SK-N-SH (cell line): ENCODE measurements at regions not wholly inside any gene's neighbourhood (a gene's known extent, or its start where the extent isn't known, plus 50 kb on each side); places are given as distances from the start of the nearest gene placed in this dataset.

Experiments
- CTCF ChIA-PET: fragments of 300-600, 350-600 bp; formaldehyde crosslinking; extraction: SDS; loops from one replicate; lab custom pipeline; 2021; lab: Yijun Ruan, JAX
- POLR2A ChIA-PET: fragments of 350-600 bp; sonication (Branson Sonifier 250); formaldehyde crosslinking; extraction: SDS; loops from one replicate; lab custom pipeline; 2020; ENCODE audit warnings: antibody characterized with exemption, inconsistent platforms; lab: Yijun Ruan, JAX
- DNase-seq: peaks from one replicate; pipeline ENCODE4 v3.0.0; 2012
- H2AFZ ChIP-seq: fragments of 200-600 bp; sonication (generic); 2 replicates; pipeline ENCODE4 v1.8.1; 2016; ENCODE audit warnings: antibody characterized with exemption, mild to moderate bottlenecking, low read depth
- H3F3A ChIP-seq: fragments of 200-600 bp; sonication (generic); replicated peaks from 2 replicates; pipeline ENCODE3; 2016; ENCODE audit warnings: antibody characterized with exemption, mild to moderate bottlenecking; ENCODE audit not compliant: insufficient read depth
- H3K27ac ChIP-seq, 2 experiments: fragments of 200-500 bp in 1 of 2; fragments of 200-600 bp in 1 of 2; sonication (Bioruptor generic) in 1 of 2; sonication (generic), shearing (Covaris generic) in 1 of 2; 2 replicates each; pipeline versions ENCODE4 v1.5.1 to v1.6.1; 2014 to 2016; ENCODE audit warnings: low read depth in 2 of 2, inconsistent platforms in 1 of 2, low read length in 1 of 2, mild to moderate bottlenecking in 1 of 2, mixed read lengths in 1 of 2
- H3K27me3 ChIP-seq: fragments of 200-600 bp; sonication (generic), shearing (Covaris generic); 2 replicates; pipeline ENCODE4 v1.6.1; 2016; ENCODE audit warnings: mixed run types; ENCODE audit not compliant: insufficient read depth
- H3K36me3 ChIP-seq, 2 experiments: fragments of 200-500 bp in 1 of 2; fragments of 200-600 bp in 1 of 2; sonication (Bioruptor generic) in 1 of 2; sonication (generic) in 1 of 2; replicated peaks in 1 of 2; 2 replicates each; pipeline versions ENCODE3 to v1.5.1; 2014 to 2016; ENCODE audit warnings: low read length in 1 of 2, mild to moderate bottlenecking in 1 of 2; ENCODE audit not compliant: insufficient read depth in 2 of 2, control insufficient read depth in 1 of 2
- H3K4me1 ChIP-seq, 2 experiments: fragments of 200-500 bp in 1 of 2; fragments of 200-600 bp in 1 of 2; sonication (Bioruptor generic) in 1 of 2; sonication (generic), shearing (Covaris generic) in 1 of 2; 2 replicates each; pipeline versions ENCODE4 v1.5.1 to v1.6.1; 2014 to 2016; ENCODE audit warnings: low read depth in 1 of 2, low read length in 1 of 2, mixed run types in 1 of 2; ENCODE audit not compliant: insufficient read depth in 2 of 2, control insufficient read depth in 1 of 2
- H3K4me2 ChIP-seq: fragments of 200-600 bp; sonication (generic), shearing (Covaris generic); 2 replicates; pipeline ENCODE4 v1.6.1; 2017; ENCODE audit warnings: mixed run types
- H3K4me3 ChIP-seq, 2 experiments: fragments of 200-500 bp in 1 of 2; fragments of 200-600 bp in 1 of 2; sonication (Bioruptor generic) in 1 of 2; sonication (generic), shearing (Covaris generic) in 1 of 2; 2 replicates each; pipeline versions ENCODE4 v1.5.1 to v1.8.1; 2014 to 2016; ENCODE audit warnings: low read depth in 2 of 2, inconsistent platforms in 1 of 2, low read length in 1 of 2, mild to moderate bottlenecking in 1 of 2, mixed read lengths in 1 of 2, moderate library complexity in 1 of 2
- H3K79me2 ChIP-seq: fragments of 200-600 bp; sonication (generic); 2 replicates; pipeline ENCODE4 v1.8.1; 2017; ENCODE audit warnings: mild to moderate bottlenecking; ENCODE audit not compliant: insufficient read depth
- H3K9ac ChIP-seq: fragments of 200-600 bp; sonication (generic); 2 replicates; pipeline ENCODE4 v1.6.1; 2017; ENCODE audit warnings: mixed run types
- H3K9me2 ChIP-seq: fragments of 200-600 bp; sonication (generic); 2 replicates; pipeline ENCODE4 v1.6.1; 2017; ENCODE audit warnings: mixed run types
- H3K9me3 ChIP-seq: fragments of 200-600 bp; sonication (generic); 2 replicates; pipeline ENCODE4 v1.6.1; 2017; ENCODE audit warnings: mixed run types, mild to moderate bottlenecking, moderate library complexity
- H4K20me1 ChIP-seq: fragments of 200-600 bp; sonication (generic); 2 replicates; pipeline ENCODE4 v1.6.1; 2017; ENCODE audit warnings: mild to moderate bottlenecking, mixed run types; ENCODE audit not compliant: insufficient read depth
- CHD2 ChIP-seq: fragments of 150-350 bp; IDR thresholded peaks from 2 replicates; pipeline ENCODE4 v1.6.1; 2018; ENCODE audit warnings: low read length; ENCODE audit not compliant: partially characterized antibody
- EP300 ChIP-seq, 2 experiments: IDR thresholded peaks; 2 replicates each; pipeline versions ENCODE4 v1.4.0 to v1.6.1; 2012; ENCODE audit warnings: borderline replicate concordance in 1 of 2, low read depth in 1 of 2, low read length in 1 of 2
- GABPA ChIP-seq: IDR thresholded peaks from 2 replicates; pipeline ENCODE4 v1.4.0; 2012; ENCODE audit warnings: low read depth, mild to moderate bottlenecking
- GATA2 ChIP-seq: sonication (generic); formaldehyde crosslinking; IDR thresholded peaks from 2 replicates; pipeline ENCODE4 v1.5.0; 2020; ENCODE audit warnings: mild to moderate bottlenecking, missing genetic modification reagents
- NRF1 ChIP-seq: IDR thresholded peaks from 2 replicates; pipeline ENCODE4 v1.6.1; 2012; ENCODE audit warnings: low read depth, mild to moderate bottlenecking, low read length
- RAD21 ChIP-seq: IDR thresholded peaks from 2 replicates; pipeline ENCODE4 v1.6.1; 2012; ENCODE audit warnings: mild to moderate bottlenecking, low read length
- RXRA ChIP-seq: IDR thresholded peaks from 2 replicates; pipeline ENCODE4 v1.4.0; 2012; ENCODE audit warnings: low read depth, mild to moderate bottlenecking, borderline replicate concordance
- SMC3 ChIP-seq: IDR thresholded peaks from 2 replicates; pipeline ENCODE4 v1.6.1; 2012; ENCODE audit warnings: low read depth, low read length, improper control_type of control experiment
- TEAD4 ChIP-seq: IDR thresholded peaks from 2 replicates; pipeline ENCODE4 v1.4.0; 2012; ENCODE audit warnings: mild to moderate bottlenecking, borderline replicate concordance; ENCODE audit not compliant: insufficient read depth
- YY1 ChIP-seq: IDR thresholded peaks from 2 replicates; pipeline ENCODE4 v1.4.0; 2012; ENCODE audit warnings: low read depth, mild to moderate bottlenecking
- WGBS: methylation state at CpG from one replicate; pipeline ENCODE4 v1.1.6; 2017; ENCODE audit warnings: low lambda C conversion rate; 5-methylcytosine and 5-hydroxymethylcytosine counted together
- TF ChIP-seq, protein P1 (sequence below): IDR thresholded peaks from 2 replicates; pipeline ENCODE4 v1.4.0; 2012; ENCODE audit warnings: low read depth, borderline replicate concordance
- TF ChIP-seq, protein P2 (sequence below): IDR thresholded peaks from 2 replicates; pipeline ENCODE4; 2012
- TF ChIP-seq, protein P3 (sequence below): fragments of 200-600 bp; sonication (generic); IDR thresholded peaks from 2 replicates; pipeline ENCODE4 v1.6.1; 2017; ENCODE audit warnings: antibody characterized with exemption, mild to moderate bottlenecking, moderate library complexity
- TF ChIP-seq, protein P4 (sequence below): fragments of 150-350 bp; IDR thresholded peaks from 2 replicates; pipeline ENCODE4 v1.6.1; 2017; ENCODE audit warnings: antibody characterized with exemption, low read length, low read depth, borderline replicate concordance

DNA sequence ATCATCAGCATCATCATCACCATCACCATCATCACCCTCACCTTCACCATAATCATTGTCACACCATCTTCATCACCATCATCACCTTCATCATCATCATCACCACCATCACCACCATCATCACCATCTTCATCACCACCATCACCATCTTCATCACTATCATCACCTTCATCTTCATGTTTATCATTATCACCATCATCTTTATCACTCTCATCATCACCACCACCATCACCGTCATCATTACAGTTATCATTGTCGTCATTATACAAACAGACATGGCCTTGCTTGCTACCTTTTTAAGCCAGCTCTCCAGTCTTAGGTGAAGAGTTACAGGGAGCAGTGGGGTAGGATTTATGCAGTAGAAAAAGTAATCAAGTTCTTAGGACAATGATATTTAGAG is 114.9 kb downstream of the IRF8 start (continued):
- TF ChIP-seq, protein P1, sequence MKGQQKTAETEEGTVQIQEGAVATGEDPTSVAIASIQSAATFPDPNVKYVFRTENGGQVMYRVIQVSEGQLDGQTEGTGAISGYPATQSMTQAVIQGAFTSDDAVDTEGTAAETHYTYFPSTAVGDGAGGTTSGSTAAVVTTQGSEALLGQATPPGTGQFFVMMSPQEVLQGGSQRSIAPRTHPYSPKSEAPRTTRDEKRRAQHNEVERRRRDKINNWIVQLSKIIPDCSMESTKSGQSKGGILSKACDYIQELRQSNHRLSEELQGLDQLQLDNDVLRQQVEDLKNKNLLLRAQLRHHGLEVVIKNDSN: no peak
- TF ChIP-seq NRF1: no peak

DNA sequence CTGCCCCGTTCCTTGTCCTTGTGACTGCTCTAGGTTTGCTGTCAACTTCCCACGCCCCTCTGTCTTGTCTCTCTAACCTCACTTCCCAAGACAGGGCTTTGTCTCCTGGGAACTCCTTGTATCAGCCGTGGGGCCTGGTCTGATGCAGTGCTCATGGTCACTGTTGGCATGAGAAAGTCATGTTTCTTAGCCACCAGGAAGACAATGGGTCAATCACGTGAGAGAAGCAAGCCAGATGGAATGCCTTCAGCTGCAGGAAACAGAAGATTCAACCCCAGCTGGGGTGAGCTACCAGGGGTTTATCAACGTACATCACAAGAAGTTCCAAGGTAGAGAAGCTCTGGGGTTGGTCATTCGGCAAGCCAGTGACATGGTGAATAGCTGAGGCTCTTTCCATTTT is 116.6 kb downstream of the IRF8 start:
- Histone ChIP-seq H3K79me2 (no peaks in the 10 kb centered on the region), H3K4me1 (no peaks in the 10 kb centered on the region), H2AFZ (no peak overlapping the region), H3K9ac (no peak overlapping the region), H3K4me2 (no peak overlapping the region), H3K9me3 (no peaks in the 10 kb centered on the region), H3F3A (no peaks in the 10 kb centered on the region), H3K9me2 (no peaks in the 10 kb centered on the region), H4K20me1 (no peaks in the 10 kb centered on the region), H3K4me3 (no peak overlapping the region), H3K27ac (no peak overlapping the region), H3K36me3 (no peaks in the 10 kb centered on the region), H3K27me3 (peaks cover 13% of the 10 kb centered on the region; the same call in 1 of the 2 replicates)
- DNase-seq: no peak
- TF ChIP-seq, protein P2, sequence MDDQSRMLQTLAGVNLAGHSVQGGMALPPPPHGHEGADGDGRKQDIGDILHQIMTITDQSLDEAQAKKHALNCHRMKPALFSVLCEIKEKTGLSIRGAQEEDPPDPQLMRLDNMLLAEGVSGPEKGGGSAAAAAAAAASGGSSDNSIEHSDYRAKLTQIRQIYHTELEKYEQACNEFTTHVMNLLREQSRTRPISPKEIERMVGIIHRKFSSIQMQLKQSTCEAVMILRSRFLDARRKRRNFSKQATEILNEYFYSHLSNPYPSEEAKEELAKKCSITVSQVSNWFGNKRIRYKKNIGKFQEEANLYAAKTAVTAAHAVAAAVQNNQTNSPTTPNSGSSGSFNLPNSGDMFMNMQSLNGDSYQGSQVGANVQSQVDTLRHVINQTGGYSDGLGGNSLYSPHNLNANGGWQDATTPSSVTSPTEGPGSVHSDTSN: no peak
- no peak for TF ChIP-seq EP300 (IDR thresholded peaks at IDR 0.05; ENCODE audit: borderline replicate concordance in 1 of 2, low read depth in 1 of 2, low read length in 1 of 2)
- no peak for TF ChIP-seq YY1
- TF ChIP-seq RXRA: no peak
- POLR2A ChIA-PET: no interaction called here
- CTCF ChIA-PET: interaction anchor here (0.9 to 3.1 kb wide), 15 partner anchors 9 to 446 kb away, joined by 3 to 94 read pairs (median 4); no protein-coding TSS in a partner anchor
- 9% methylated on average over 5 of the region's 6 CpGs for WGBS

DNA sequence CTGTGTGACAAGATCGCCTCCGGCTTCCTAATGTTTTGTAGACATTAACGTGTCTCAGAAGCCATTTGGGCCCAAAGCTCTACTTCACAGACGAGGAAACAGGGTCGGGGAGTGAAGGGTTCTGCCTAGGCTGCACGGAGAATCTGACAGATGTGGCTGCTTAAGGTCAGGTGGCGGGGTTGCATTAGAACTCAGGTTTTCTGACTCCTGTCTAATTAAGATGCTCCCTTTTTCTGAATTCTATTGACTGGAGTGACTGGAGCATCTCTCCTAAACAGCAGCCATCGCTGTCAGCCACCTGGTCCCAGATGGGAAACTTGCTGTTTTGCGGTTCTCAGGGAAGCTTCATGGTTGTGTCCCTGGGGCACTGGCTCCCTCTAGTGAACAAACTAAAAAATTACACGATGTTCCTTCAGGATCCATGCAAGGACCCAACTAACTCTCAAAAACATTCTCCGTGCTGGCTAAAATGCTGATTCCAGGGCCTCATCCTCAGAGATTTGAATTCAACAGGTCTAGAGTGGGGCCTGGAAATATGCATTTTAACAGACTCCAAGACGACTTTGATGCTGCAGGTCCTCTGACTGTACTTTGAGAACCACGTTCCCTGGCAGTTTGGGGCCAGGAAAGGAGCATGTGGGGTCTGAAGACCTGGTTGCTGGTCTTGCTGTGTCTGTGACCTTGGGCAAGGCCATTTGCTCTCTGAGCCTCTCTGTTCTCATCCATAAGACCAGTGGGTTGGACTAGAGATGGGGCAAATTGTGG is 117.4 kb downstream of the IRF8 start:
- 2% methylated on average over 10 of the region's 13 CpGs for WGBS
- Histone ChIP-seq H3K9me2 (no peaks in the 10 kb centered on the region), H3F3A (no peaks in the 10 kb centered on the region), H3K79me2 (no peaks in the 10 kb centered on the region), H3K9ac (no peak overlapping the region), H2AFZ (no peak overlapping the region), H3K4me3 (no peak overlapping the region), H3K27ac (no peak overlapping the region), H4K20me1 (no peaks in the 10 kb centered on the region), H3K4me1 (no peaks in the 10 kb centered on the region), H3K9me3 (no peaks in the 10 kb centered on the region), H3K36me3 (no peaks in the 10 kb centered on the region), H3K27me3 (peaks cover 5% of the 10 kb centered on the region; the same call in 1 of the 2 replicates), H3K4me2 (no peak overlapping the region)
- TF ChIP-seq TEAD4: no peak
- TF ChIP-seq RAD21: peak; percentile 88
- TF ChIP-seq GATA2: no peak
- TF ChIP-seq RXRA: no peak
- TF ChIP-seq GABPA: no peak
- TF ChIP-seq, protein P3, sequence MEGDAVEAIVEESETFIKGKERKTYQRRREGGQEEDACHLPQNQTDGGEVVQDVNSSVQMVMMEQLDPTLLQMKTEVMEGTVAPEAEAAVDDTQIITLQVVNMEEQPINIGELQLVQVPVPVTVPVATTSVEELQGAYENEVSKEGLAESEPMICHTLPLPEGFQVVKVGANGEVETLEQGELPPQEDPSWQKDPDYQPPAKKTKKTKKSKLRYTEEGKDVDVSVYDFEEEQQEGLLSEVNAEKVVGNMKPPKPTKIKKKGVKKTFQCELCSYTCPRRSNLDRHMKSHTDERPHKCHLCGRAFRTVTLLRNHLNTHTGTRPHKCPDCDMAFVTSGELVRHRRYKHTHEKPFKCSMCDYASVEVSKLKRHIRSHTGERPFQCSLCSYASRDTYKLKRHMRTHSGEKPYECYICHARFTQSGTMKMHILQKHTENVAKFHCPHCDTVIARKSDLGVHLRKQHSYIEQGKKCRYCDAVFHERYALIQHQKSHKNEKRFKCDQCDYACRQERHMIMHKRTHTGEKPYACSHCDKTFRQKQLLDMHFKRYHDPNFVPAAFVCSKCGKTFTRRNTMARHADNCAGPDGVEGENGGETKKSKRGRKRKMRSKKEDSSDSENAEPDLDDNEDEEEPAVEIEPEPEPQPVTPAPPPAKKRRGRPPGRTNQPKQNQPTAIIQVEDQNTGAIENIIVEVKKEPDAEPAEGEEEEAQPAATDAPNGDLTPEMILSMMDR: peak; percentile 75
- TF ChIP-seq, protein P2: no peak
- peak; percentile 70 for TF ChIP-seq SMC3
- no peak for TF ChIP-seq CHD2
- TF ChIP-seq, protein P4, sequence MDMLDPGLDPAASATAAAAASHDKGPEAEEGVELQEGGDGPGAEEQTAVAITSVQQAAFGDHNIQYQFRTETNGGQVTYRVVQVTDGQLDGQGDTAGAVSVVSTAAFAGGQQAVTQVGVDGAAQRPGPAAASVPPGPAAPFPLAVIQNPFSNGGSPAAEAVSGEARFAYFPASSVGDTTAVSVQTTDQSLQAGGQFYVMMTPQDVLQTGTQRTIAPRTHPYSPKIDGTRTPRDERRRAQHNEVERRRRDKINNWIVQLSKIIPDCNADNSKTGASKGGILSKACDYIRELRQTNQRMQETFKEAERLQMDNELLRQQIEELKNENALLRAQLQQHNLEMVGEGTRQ: no peak
- ChIA-PET POLR2A (no interaction called here), CTCF (interaction anchor here (0.6 to 3.1 kb wide), 34 partner anchors 8 to 763 kb away, joined by 3 to 94 read pairs (median 4); no protein-coding TSS in a partner anchor)
- peak; percentile 73 for DNase-seq
